ENCODE measurements at regions not wholly inside any gene's neighbourhood (a gene's known extent, or its start where the extent isn't known, plus 50 kb on each side); places are given as distances from the start of the nearest gene placed in this dataset.

- no peak for TF ChIP-seq ZNF546 (CRISPR knock-in tag; conservative IDR thresholded peaks at IDR 0.05)
- TF ChIP-seq PLSCR1 (CRISPR knock-in tag; IDR thresholded peaks at IDR 0.05; ENCODE audit: borderline replicate concordance): no peak
- TF ChIP-seq PCBP1 (IDR thresholded peaks at IDR 0.05; ENCODE audit: borderline replicate concordance, low read depth, low read length): no peak
- TF ChIP-seq ZNF101 (CRISPR knock-in tag; IDR thresholded peaks at IDR 0.05; ENCODE audit: borderline replicate concordance, low read depth): no peak
- TF ChIP-seq PHF21A (CRISPR knock-in tag; IDR thresholded peaks at IDR 0.05): no peak
- no peak for TF ChIP-seq SMYD3 (CRISPR knock-in tag; IDR thresholded peaks at IDR 0.05)
- no peak for TF ChIP-seq FIP1L1 (IDR thresholded peaks at IDR 0.05; ENCODE audit: borderline replicate concordance, insufficient read depth, low read depth, low read length)
- TF ChIP-seq PHF8 (CRISPR knock-in tag; IDR thresholded peaks at IDR 0.05): no peak
These were observed 585.6 kb downstream of the GALC start (continued) for GRCh38 chr14:87407344-87407743.

DNA sequence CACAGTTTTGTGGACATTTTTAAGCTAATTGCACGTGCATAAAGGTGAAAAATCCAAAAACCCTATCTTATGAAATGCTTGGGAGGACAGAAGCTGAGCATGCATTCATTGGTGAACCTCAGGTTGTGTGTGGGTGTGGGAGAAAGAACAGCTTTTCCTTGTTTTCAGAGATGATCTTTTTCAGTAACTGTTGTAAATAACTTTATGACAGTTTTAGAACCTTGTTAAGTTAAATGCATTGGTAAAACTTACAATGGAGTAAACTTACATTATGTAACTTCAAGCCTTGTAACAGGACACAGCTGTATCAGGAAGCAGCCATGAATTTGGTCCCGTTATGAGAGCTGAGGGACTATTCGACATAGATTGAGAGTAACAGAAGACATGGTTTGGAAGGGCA is 587.4 kb downstream of the GALC start:
- H2AFZ ChIP-seq (ENCODE audit: low read length): no peak overlapping the region
- no peaks in the 10 kb centered on the region for H4K20me1 ChIP-seq (ENCODE audit: insufficient read depth, low read length)
- intact Hi-C loops (cut with micrococcal nuclease; ENCODE audit: unreplicated experiment) (no loop called here), in situ Hi-C loops (cut with HindIII; ENCODE audit: extremely low pct_ligation_motif_present, low pct_unique_long_range_greater_than_20kb) (no loop called here)
- no peak overlapping the region for H3K27ac ChIP-seq (ENCODE audit: extremely low read length, insufficient read depth, low read length)
- WGBS (ENCODE audit: low lambda C conversion rate): 3% methylated on average over 3 of the region's 3 CpGs
- POLR2A ChIA-PET: no interaction called here
- H3K79me2 ChIP-seq (ENCODE audit: insufficient read depth, low read length): no peaks in the 10 kb centered on the region
- DNase-seq (ENCODE audit: low spot score) (no peak), FAIRE-seq (no peak), ATAC-seq (no peak)
- H3K9me3 ChIP-seq (ENCODE audit: low read length): peaks cover 71% of the 10 kb centered on the region
- CTCF ChIA-PET (ENCODE audit: low intra/inter-chr PET ratio, low total read pairs): no interaction called here
- no peak overlapping the region for H3K4me3 ChIP-seq (replicated peaks in 1 of 3; ENCODE audit: insufficient read depth in 1 of 3, low read depth in 2 of 3, low read length in 3 of 3)
- no TSS peak for BruUV-seq (replicated peaks)
- no peak overlapping the region for H3K4me2 ChIP-seq (ENCODE audit: low read depth, low read length)
- no peaks in the 10 kb centered on the region for H3K27me3 ChIP-seq (ENCODE audit: control insufficient read depth in 1 of 2, insufficient read depth in 2 of 2, low read length in 2 of 2)
- no peaks in the 10 kb centered on the region for H3K4me1 ChIP-seq (ENCODE audit: insufficient read depth, low read length)
- H3K9ac ChIP-seq (ENCODE audit: insufficient read depth, low read depth, low read length): no peak overlapping the region
- H3K36me3 ChIP-seq (replicated peaks in 1 of 2; ENCODE audit: control insufficient read depth in 1 of 2, insufficient read depth in 2 of 2, low read length in 2 of 2): no peaks in the 10 kb centered on the region
- TF ChIP-seq YEATS2 (CRISPR knock-in tag; IDR thresholded peaks at IDR 0.05; ENCODE audit: borderline replicate concordance): no peak
- no peak for TF ChIP-seq ZNF225 (CRISPR knock-in tag; IDR thresholded peaks at IDR 0.05)
- TF ChIP-seq, protein P1, sequence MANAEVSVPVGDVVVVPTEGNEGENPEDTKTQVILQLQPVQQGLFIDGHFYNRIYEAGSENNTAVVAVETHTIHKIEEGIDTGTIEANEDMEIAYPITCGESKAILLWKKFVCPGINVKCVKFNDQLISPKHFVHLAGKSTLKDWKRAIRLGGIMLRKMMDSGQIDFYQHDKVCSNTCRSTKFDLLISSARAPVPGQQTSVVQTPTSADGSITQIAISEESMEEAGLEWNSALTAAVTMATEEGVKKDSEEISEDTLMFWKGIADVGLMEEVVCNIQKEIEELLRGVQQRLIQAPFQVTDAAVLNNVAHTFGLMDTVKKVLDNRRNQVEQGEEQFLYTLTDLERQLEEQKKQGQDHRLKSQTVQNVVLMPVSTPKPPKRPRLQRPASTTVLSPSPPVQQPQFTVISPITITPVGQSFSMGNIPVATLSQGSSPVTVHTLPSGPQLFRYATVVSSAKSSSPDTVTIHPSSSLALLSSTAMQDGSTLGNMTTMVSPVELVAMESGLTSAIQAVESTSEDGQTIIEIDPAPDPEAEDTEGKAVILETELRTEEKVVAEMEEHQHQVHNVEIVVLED (CRISPR knock-in tag; IDR thresholded peaks at IDR 0.05; ENCODE audit: borderline replicate concordance): no peak
- no peak for TF ChIP-seq ZZZ3 (CRISPR knock-in tag; IDR thresholded peaks at IDR 0.05; ENCODE audit: borderline replicate concordance)
- TF ChIP-seq ZFP41 (CRISPR knock-in tag; IDR thresholded peaks at IDR 0.05; ENCODE audit: borderline replicate concordance): no peak
- TF ChIP-seq FOXA3 (CRISPR knock-in tag; IDR thresholded peaks at IDR 0.05): no peak
- TF ChIP-seq, protein P2, sequence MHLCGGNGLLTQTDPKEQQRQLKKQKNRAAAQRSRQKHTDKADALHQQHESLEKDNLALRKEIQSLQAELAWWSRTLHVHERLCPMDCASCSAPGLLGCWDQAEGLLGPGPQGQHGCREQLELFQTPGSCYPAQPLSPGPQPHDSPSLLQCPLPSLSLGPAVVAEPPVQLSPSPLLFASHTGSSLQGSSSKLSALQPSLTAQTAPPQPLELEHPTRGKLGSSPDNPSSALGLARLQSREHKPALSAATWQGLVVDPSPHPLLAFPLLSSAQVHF (CRISPR knock-in tag; IDR thresholded peaks at IDR 0.05): no peak
- no peak for TF ChIP-seq ZFX (CRISPR knock-in tag; IDR thresholded peaks at IDR 0.05; ENCODE audit: low read depth)
- no peak for TF ChIP-seq HOXA5 (CRISPR knock-in tag; IDR thresholded peaks at IDR 0.05)
- no peak for TF ChIP-seq ZNF687 (CRISPR knock-in tag; IDR thresholded peaks at IDR 0.05)
